ENCODE measurements at regions not wholly inside any gene's neighbourhood (a gene's known extent, or its start where the extent isn't known, plus 50 kb on each side); places are given as distances from the start of the nearest gene placed in this dataset.

DNA sequence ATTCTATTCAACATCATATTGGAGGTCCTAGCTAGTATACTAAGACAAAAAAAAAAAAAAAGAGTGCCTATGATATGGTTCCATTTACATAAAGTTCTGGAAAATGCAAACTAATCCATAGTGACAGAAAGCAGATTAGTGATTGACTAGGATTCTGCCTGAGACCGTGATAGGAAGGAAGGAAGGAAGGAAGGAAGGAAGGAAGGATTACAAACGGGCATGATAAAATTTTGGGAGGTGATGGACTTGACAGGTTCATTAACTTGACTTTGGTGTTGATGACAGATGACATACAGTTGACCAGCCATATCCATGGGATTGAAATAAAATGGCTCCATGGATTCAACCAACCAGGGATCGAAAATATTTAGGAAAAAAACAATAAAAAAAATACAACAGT is 79.1 kb upstream of the MAN2A1 start:
- TF ChIP-seq, protein P1, sequence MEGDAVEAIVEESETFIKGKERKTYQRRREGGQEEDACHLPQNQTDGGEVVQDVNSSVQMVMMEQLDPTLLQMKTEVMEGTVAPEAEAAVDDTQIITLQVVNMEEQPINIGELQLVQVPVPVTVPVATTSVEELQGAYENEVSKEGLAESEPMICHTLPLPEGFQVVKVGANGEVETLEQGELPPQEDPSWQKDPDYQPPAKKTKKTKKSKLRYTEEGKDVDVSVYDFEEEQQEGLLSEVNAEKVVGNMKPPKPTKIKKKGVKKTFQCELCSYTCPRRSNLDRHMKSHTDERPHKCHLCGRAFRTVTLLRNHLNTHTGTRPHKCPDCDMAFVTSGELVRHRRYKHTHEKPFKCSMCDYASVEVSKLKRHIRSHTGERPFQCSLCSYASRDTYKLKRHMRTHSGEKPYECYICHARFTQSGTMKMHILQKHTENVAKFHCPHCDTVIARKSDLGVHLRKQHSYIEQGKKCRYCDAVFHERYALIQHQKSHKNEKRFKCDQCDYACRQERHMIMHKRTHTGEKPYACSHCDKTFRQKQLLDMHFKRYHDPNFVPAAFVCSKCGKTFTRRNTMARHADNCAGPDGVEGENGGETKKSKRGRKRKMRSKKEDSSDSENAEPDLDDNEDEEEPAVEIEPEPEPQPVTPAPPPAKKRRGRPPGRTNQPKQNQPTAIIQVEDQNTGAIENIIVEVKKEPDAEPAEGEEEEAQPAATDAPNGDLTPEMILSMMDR (IDR thresholded peaks at IDR 0.05; ENCODE audit: low read depth, low read length, missing input control), result no peak
- TF ChIP-seq GABPA (IDR thresholded peaks at IDR 0.05 in 1 of 2, conservative IDR thresholded peaks at IDR 0.05 in 1 of 2) (no peak), YY1 (IDR thresholded peaks at IDR 0.05) (no peak), RAD21 (IDR thresholded peaks at IDR 0.05) (no peak), EGR1 (IDR thresholded peaks at IDR 0.05; ENCODE audit: low read depth in 2 of 2) (no peak), TAF1 (conservative IDR thresholded peaks at IDR 0.05) (no peak), SP1 (IDR thresholded peaks at IDR 0.05) (no peak), HNF4G (IDR thresholded peaks at IDR 0.05) (no peak), RXRA (IDR thresholded peaks at IDR 0.05) (no peak), FOXA1 (IDR thresholded peaks at IDR 0.05) (no peak), NR2F2 (IDR thresholded peaks at IDR 0.05) (no peak)
- TF ChIP-seq, protein P2, sequence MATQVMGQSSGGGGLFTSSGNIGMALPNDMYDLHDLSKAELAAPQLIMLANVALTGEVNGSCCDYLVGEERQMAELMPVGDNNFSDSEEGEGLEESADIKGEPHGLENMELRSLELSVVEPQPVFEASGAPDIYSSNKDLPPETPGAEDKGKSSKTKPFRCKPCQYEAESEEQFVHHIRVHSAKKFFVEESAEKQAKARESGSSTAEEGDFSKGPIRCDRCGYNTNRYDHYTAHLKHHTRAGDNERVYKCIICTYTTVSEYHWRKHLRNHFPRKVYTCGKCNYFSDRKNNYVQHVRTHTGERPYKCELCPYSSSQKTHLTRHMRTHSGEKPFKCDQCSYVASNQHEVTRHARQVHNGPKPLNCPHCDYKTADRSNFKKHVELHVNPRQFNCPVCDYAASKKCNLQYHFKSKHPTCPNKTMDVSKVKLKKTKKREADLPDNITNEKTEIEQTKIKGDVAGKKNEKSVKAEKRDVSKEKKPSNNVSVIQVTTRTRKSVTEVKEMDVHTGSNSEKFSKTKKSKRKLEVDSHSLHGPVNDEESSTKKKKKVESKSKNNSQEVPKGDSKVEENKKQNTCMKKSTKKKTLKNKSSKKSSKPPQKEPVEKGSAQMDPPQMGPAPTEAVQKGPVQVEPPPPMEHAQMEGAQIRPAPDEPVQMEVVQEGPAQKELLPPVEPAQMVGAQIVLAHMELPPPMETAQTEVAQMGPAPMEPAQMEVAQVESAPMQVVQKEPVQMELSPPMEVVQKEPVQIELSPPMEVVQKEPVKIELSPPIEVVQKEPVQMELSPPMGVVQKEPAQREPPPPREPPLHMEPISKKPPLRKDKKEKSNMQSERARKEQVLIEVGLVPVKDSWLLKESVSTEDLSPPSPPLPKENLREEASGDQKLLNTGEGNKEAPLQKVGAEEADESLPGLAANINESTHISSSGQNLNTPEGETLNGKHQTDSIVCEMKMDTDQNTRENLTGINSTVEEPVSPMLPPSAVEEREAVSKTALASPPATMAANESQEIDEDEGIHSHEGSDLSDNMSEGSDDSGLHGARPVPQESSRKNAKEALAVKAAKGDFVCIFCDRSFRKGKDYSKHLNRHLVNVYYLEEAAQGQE (IDR thresholded peaks at IDR 0.05), result no peak
- TF ChIP-seq, protein P3, sequence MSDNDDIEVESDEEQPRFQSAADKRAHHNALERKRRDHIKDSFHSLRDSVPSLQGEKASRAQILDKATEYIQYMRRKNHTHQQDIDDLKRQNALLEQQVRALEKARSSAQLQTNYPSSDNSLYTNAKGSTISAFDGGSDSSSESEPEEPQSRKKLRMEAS (IDR thresholded peaks at IDR 0.05), result no peak
- TF ChIP-seq, protein P4, sequence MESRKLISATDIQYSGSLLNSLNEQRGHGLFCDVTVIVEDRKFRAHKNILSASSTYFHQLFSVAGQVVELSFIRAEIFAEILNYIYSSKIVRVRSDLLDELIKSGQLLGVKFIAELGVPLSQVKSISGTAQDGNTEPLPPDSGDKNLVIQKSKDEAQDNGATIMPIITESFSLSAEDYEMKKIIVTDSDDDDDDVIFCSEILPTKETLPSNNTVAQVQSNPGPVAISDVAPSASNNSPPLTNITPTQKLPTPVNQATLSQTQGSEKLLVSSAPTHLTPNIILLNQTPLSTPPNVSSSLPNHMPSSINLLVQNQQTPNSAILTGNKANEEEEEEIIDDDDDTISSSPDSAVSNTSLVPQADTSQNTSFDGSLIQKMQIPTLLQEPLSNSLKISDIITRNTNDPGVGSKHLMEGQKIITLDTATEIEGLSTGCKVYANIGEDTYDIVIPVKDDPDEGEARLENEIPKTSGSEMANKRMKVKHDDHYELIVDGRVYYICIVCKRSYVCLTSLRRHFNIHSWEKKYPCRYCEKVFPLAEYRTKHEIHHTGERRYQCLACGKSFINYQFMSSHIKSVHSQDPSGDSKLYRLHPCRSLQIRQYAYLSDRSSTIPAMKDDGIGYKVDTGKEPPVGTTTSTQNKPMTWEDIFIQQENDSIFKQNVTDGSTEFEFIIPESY (IDR thresholded peaks at IDR 0.05), result no peak
